DND-41 (cell line): ENCODE measurements at regions not wholly inside any gene's neighbourhood (a gene's known extent, or its start where the extent isn't known, plus 50 kb on each side); places are given as distances from the start of the nearest gene placed in this dataset.

ENCODE experiments used
- ATAC-seq: fragments of 200-7000 bp; cut with Tn5 transposase; 3 replicates; pipeline ENCODE4 v1.9.1; 2021; ENCODE audit warnings: low read depth; ENCODE audit not compliant: insufficient read depth
- DNase-seq: peaks from one replicate; pipeline ENCODE4 v3.0.0-alpha.2; 2020
- H2AFZ ChIP-seq: 2 replicates; pipeline ENCODE4 v1.6.0; 2012; ENCODE audit warnings: low read depth, low read length
- H3K27ac ChIP-seq: 2 replicates; pipeline ENCODE4 v1.5.1; 2012; ENCODE audit warnings: low read length, inconsistent platforms
- H3K27me3 ChIP-seq: fragments of 200-600 bp; sonication (generic); 2 replicates; pipeline ENCODE4 v1.6.0; 2012; ENCODE audit warnings: low read length, mild to moderate bottlenecking, inconsistent platforms; ENCODE audit not compliant: insufficient read depth, poor library complexity
- H3K36me3 ChIP-seq: 2 replicates; pipeline ENCODE4 v1.5.1; 2012; ENCODE audit warnings: low read length, inconsistent platforms; ENCODE audit not compliant: insufficient read depth
- H3K4me1 ChIP-seq: 2 replicates; pipeline ENCODE4 v1.5.1; 2012; ENCODE audit warnings: mild to moderate bottlenecking, low read length; ENCODE audit not compliant: insufficient read depth
- H3K4me2 ChIP-seq: 2 replicates; pipeline ENCODE4 v1.6.0; 2012; ENCODE audit warnings: mild to moderate bottlenecking, moderate library complexity, low read length, inconsistent platforms; ENCODE audit not compliant: insufficient read depth
- H3K4me3 ChIP-seq, 2 experiments: fragments of 200-600 bp in 1 of 2; shearing (Covaris generic) in 1 of 2; 2 replicates each; pipeline ENCODE4 v1.5.1; 2012 to 2016; ENCODE audit warnings: inconsistent platforms in 2 of 2, low read length in 2 of 2, mild to moderate bottlenecking in 2 of 2, low read depth in 1 of 2, moderate library complexity in 1 of 2
- H3K79me2 ChIP-seq: 2 replicates; pipeline ENCODE4 v1.6.0; 2012; ENCODE audit warnings: low read length, inconsistent platforms; ENCODE audit not compliant: insufficient read depth
- H3K9ac ChIP-seq: 2 replicates; pipeline ENCODE4 v1.6.0; 2012; ENCODE audit warnings: low read depth, mild to moderate bottlenecking, inconsistent platforms, low read length, moderate library complexity
- H3K9me3 ChIP-seq: 2 replicates; pipeline ENCODE4 v1.5.1; 2012; ENCODE audit warnings: low read length, moderate library complexity, mild to moderate bottlenecking, inconsistent platforms; ENCODE audit not compliant: insufficient read depth, severe bottlenecking
- H4K20me1 ChIP-seq: 2 replicates; pipeline ENCODE4 v1.6.0; 2012; ENCODE audit warnings: low read length; ENCODE audit not compliant: insufficient read depth
- CTCF ChIP-seq: IDR thresholded peaks from 2 replicates; pipeline ENCODE4 v1.5.1; 2012; ENCODE audit warnings: borderline replicate concordance, low read length, moderate library complexity, mild to moderate bottlenecking; ENCODE audit not compliant: poor library complexity, severe bottlenecking; ENCODE audit errors: extremely low read depth
- EZH2 ChIP-seq: IDR thresholded peaks from 3 replicates; pipeline ENCODE4 v1.6.1; 2012; ENCODE audit warnings: borderline replicate concordance, low read depth, mild to moderate bottlenecking, moderate library complexity, low read length, inconsistent platforms; ENCODE audit not compliant: severe bottlenecking

- Histone ChIP-seq H4K20me1 (no peaks in the 10 kb centered on the region), H3K4me2 (no peak overlapping the region), H3K27ac (no peak overlapping the region), H3K79me2 (no peaks in the 10 kb centered on the region), H2AFZ (no peak overlapping the region), H3K9me3 (no peaks in the 10 kb centered on the region), H3K4me1 (peaks cover 3% of the 10 kb centered on the region; the same call in 1 of the 2 replicates), H3K36me3 (no peaks in the 10 kb centered on the region), H3K27me3 (no peaks in the 10 kb centered on the region), H3K4me3 (no peak overlapping the region), H3K9ac (no peak overlapping the region)
- ATAC-seq (no peak; the same call in 2 of the 3 replicates), DNase-seq (no peak)
- TF ChIP-seq EZH2 (no peak), CTCF (no peak)
These were observed 213.4 kb upstream of the EGLN3 start for GRCh38 chr14:34164162-34164864.

- H3K36me3 ChIP-seq, result no peaks in the 10 kb centered on the region
- no peaks in the 10 kb centered on the region for H3K27me3 ChIP-seq
- H3K4me1 ChIP-seq, result peaks cover 3% of the 10 kb centered on the region; the same call in 1 of the 2 replicates
- DNase-seq, result no peak
- ATAC-seq, result peak; percentile 50; the same call in 1 of the 3 replicates
- no peak overlapping the region for H3K9ac ChIP-seq
- no peaks in the 10 kb centered on the region for H4K20me1 ChIP-seq
- no peak overlapping the region for H2AFZ ChIP-seq
- TF ChIP-seq EZH2, result no peak
- no peak for TF ChIP-seq CTCF
- no peak overlapping the region for H3K27ac ChIP-seq
- H3K9me3 ChIP-seq, result no peaks in the 10 kb centered on the region
- H3K4me3 ChIP-seq, result no peak overlapping the region
- H3K79me2 ChIP-seq, result no peaks in the 10 kb centered on the region
- H3K4me2 ChIP-seq, result no peak overlapping the region
These were observed 210.6 kb upstream of the EGLN3 start for GRCh38 chr14:34161351-34162082.

GRCh38 chr14:34160619-34161018 is 209.7 kb upstream of the EGLN3 start:
- DNase-seq (no peak), ATAC-seq (peak; percentile 64; the same call in 2 of the 3 replicates)
- H3K79me2 ChIP-seq, result no peaks in the 10 kb centered on the region
- H4K20me1 ChIP-seq, result no peaks in the 10 kb centered on the region
- H3K36me3 ChIP-seq, result no peaks in the 10 kb centered on the region
- H3K4me2 ChIP-seq, result no peak overlapping the region
- H3K4me3 ChIP-seq, result no peak overlapping the region
- H3K9ac ChIP-seq, result no peak overlapping the region
- no peaks in the 10 kb centered on the region for H3K27me3 ChIP-seq
- TF ChIP-seq EZH2 (no peak), CTCF (no peak)
- no peak overlapping the region for H2AFZ ChIP-seq
- H3K9me3 ChIP-seq, result no peaks in the 10 kb centered on the region
- no peak overlapping the region for H3K27ac ChIP-seq
- H3K4me1 ChIP-seq, result peaks cover 3% of the 10 kb centered on the region; the same call in 1 of the 2 replicates
